ENCODE measurements at regions not wholly inside any gene's neighbourhood (a gene's known extent, or its start where the extent isn't known, plus 50 kb on each side); places are given as distances from the start of the nearest gene placed in this dataset.

DNA sequence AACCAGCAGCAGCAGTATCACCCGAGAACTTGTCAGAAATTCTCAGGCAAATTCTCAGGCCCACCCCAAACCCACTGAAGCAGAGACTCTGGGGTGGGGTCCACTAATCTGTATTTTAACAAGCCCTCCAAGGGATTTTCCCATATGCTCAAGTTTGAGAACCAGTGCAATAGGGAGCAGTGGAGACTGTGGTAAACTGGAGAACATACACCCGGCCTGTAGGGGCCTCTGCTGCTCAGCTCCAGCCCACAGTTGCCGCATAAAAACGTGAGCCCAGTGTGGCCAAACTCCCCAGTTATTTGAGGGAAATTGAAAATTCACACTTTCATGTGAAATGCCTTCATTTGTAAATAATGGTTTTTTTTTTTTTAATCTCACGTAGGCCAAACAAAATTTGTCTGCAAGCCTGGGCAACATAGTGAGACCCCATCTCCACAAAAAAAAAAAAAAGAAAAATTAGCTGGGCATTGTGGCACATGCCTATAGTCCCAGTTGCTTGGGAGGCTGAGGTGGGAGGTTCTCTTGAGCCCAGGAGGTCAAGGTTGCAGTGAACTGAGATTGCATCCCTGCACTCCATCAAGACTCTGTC lies 97.6 kb upstream of the ZMIZ1 start:
- no peak for TF ChIP-seq CTCF (conservative IDR thresholded peaks at IDR 0.05)
- no peak for TF ChIP-seq EZH2 (IDR thresholded peaks at IDR 0.05; ENCODE audit: low read depth)
- ChIA-PET CTCF (no interaction called here), POLR2A (ENCODE audit: unreplicated experiment) (no interaction called here)
- no peak for DNase-seq
- Histone ChIP-seq H3K4me2 (no peak overlapping the region), H3K9me3 (ENCODE audit: insufficient read depth, low read depth) (no peaks in the 10 kb centered on the region), H3K79me2 (ENCODE audit: low read depth) (no peaks in the 10 kb centered on the region), H4K20me1 (ENCODE audit: insufficient read depth) (no peaks in the 10 kb centered on the region), H3K27me3 (ENCODE audit: insufficient read depth, low read depth) (no peaks in the 10 kb centered on the region), H3K36me3 (ENCODE audit: low read depth) (no peaks in the 10 kb centered on the region), H3K4me1 (replicated peaks; ENCODE audit: insufficient read depth) (peaks cover 39% of the 10 kb centered on the region), H3F3A (ENCODE audit: insufficient read depth, low read depth) (peaks cover 36% of the 10 kb centered on the region), H3K4me3 (no peak overlapping the region), H3K27ac (peak overlapping the region; percentile 94; the same call in 1 of the 2 replicates), H3K9me2 (ENCODE audit: insufficient read depth) (no peaks in the 10 kb centered on the region), H2AFZ (no peak overlapping the region)
- intact Hi-C loops (cut with micrococcal nuclease; ENCODE audit: unreplicated experiment): loop anchor here (5.0 kb wide), 1 partner anchor 174 kb away; no protein-coding TSS in a partner anchor
- BruUV-seq (replicated peaks): no TSS peak

GRCh38 chr10:78972160-78972946 lies 96.4 kb upstream of the ZMIZ1 start:
- Histone ChIP-seq H3K9me2 (ENCODE audit: insufficient read depth) (no peaks in the 10 kb centered on the region), H3K79me2 (ENCODE audit: low read depth) (no peaks in the 10 kb centered on the region), H3K9me3 (ENCODE audit: insufficient read depth, low read depth) (no peaks in the 10 kb centered on the region), H2AFZ (0 out of 2 replicates have a peak overlapping the region, but pooled peaks have one; percentile 68), H3K4me3 (peak overlapping the region; percentile 59; the same call in 1 of the 2 replicates), H3K4me1 (replicated peaks; ENCODE audit: insufficient read depth) (peaks cover 49% of the 10 kb centered on the region), H3K27me3 (ENCODE audit: insufficient read depth, low read depth) (no peaks in the 10 kb centered on the region), H4K20me1 (ENCODE audit: insufficient read depth) (no peaks in the 10 kb centered on the region), H3K27ac (peak overlapping the region; percentile 94), H3F3A (ENCODE audit: insufficient read depth, low read depth) (peaks cover 39% of the 10 kb centered on the region), H3K36me3 (ENCODE audit: low read depth) (no peaks in the 10 kb centered on the region), H3K4me2 (peak overlapping the region; percentile 79)
- no peak for TF ChIP-seq CTCF (conservative IDR thresholded peaks at IDR 0.05)
- no peak for TF ChIP-seq EZH2 (IDR thresholded peaks at IDR 0.05; ENCODE audit: low read depth)
- POLR2A ChIA-PET (ENCODE audit: unreplicated experiment): interaction anchor here (0.7 kb wide), 1 partner anchor 216 kb away, joined by 14 read pairs; no protein-coding TSS in a partner anchor
- CTCF ChIA-PET: no interaction called here
- peak; percentile 73 to 81 for DNase-seq
- intact Hi-C loops (cut with micrococcal nuclease; ENCODE audit: unreplicated experiment): loop anchor here (2.0 to 5.0 kb wide), 3 partner anchors 175 to 222 kb away; no protein-coding TSS in a partner anchor
- no TSS peak for BruUV-seq (replicated peaks)

DNA sequence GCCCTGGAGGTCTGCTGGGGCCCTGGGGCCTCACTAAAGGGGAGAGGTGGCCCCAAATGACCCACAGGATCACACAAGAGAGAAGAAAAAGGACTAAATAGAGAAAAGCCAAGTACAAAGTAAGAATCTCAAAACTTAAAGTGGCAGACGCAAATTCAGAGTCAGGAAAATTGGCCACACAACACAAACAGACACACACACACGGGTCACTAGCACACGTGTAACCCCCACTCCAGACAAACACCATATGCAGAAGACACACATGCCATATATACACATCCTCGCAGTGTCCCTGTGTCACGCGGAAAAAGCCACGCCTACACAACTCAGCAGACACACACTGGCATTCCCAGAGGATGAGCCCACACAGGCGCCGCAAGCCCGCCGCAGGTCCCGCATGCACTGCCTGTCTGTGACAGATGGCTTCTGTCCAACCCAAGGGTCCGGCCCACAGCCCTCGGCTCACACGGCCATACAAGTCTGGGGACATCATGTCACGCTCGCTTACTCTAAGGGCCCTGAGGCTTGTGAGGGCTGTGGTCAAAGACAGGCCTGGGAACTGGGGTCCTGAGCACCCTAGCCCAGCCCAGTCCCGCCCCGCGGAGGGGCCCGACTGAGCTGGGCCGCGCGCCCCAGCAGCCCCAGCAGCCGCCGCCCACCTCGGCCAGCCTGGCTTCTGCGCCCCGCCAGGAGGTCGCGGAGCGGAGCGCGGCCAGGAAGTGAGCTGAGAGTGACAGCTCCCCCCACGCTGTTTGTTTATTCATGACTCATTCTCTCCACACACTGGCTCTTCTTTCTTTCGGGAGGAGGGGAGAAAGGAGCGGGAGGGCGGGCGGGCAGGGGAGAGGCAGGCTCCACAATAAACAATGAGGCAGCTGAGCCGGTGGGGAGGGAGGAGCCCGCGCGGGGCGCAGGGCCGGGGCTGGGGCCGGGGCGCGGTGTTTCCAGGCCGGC lies 95.5 kb upstream of the ZMIZ1 start:
- H3K4me2 ChIP-seq: peak overlapping the region; percentile 92
- ChIA-PET CTCF (interaction anchor here (0.6 to 0.8 kb wide), 4 partner anchors 24 to 231 kb away, joined by 3 to 11 read pairs (median 6); no protein-coding TSS in a partner anchor), POLR2A (ENCODE audit: unreplicated experiment) (interaction anchor here (0.5 to 1.3 kb wide), 6 partner anchors 8 to 915 kb away, joined by 3 to 17 read pairs (median 10); no protein-coding TSS in a partner anchor)
- no peaks in the 10 kb centered on the region for H3K27me3 ChIP-seq (ENCODE audit: insufficient read depth, low read depth)
- H3K4me3 ChIP-seq: peak overlapping the region; percentile 59
- H3F3A ChIP-seq (ENCODE audit: insufficient read depth, low read depth): peaks cover 46% of the 10 kb centered on the region
- H3K79me2 ChIP-seq (ENCODE audit: low read depth): no peaks in the 10 kb centered on the region
- H2AFZ ChIP-seq: 0 out of 2 replicates have a peak overlapping the region, but pooled peaks have one; percentile 68
- no peaks in the 10 kb centered on the region for H4K20me1 ChIP-seq (ENCODE audit: insufficient read depth)
- H3K9me2 ChIP-seq (ENCODE audit: insufficient read depth): no peaks in the 10 kb centered on the region
- TF ChIP-seq EZH2 (IDR thresholded peaks at IDR 0.05; ENCODE audit: low read depth) (no peak), CTCF (conservative IDR thresholded peaks at IDR 0.05) (no peak)
- intact Hi-C loops (cut with micrococcal nuclease; ENCODE audit: unreplicated experiment): loop anchor here (1.0 to 5.0 kb wide), 7 partner anchors 8 to 222 kb away; no protein-coding TSS in a partner anchor
- BruUV-seq (replicated peaks): TSS peak; percentile 62
- peaks cover 58% of the 10 kb centered on the region for H3K4me1 ChIP-seq (replicated peaks; ENCODE audit: insufficient read depth)
- H3K9me3 ChIP-seq (ENCODE audit: insufficient read depth, low read depth): no peaks in the 10 kb centered on the region
- DNase-seq: peak; percentile 89 to 93
- peak overlapping the region; percentile 94 for H3K27ac ChIP-seq
- no peaks in the 10 kb centered on the region for H3K36me3 ChIP-seq (ENCODE audit: low read depth)

All from PC-9 (cell line).